SK-N-SH (cell line): ENCODE measurements at regions not wholly inside any gene's neighbourhood (a gene's known extent, or its start where the extent isn't known, plus 50 kb on each side); places are given as distances from the start of the nearest gene placed in this dataset.

Experiments used
- CTCF ChIA-PET: fragments of 300-600, 350-600 bp; formaldehyde crosslinking; extraction: SDS; loops from one replicate; lab custom pipeline; 2021; lab: Yijun Ruan, JAX
- POLR2A ChIA-PET: fragments of 350-600 bp; sonication (Branson Sonifier 250); formaldehyde crosslinking; extraction: SDS; loops from one replicate; lab custom pipeline; 2020; ENCODE audit warnings: antibody characterized with exemption, inconsistent platforms; lab: Yijun Ruan, JAX
- DNase-seq: peaks from one replicate; pipeline ENCODE4 v3.0.0; 2012
- H2AFZ ChIP-seq: fragments of 200-600 bp; sonication (generic); 2 replicates; pipeline ENCODE4 v1.8.1; 2016; ENCODE audit warnings: antibody characterized with exemption, mild to moderate bottlenecking, low read depth
- H3F3A ChIP-seq: fragments of 200-600 bp; sonication (generic); replicated peaks from 2 replicates; pipeline ENCODE3; 2016; ENCODE audit warnings: antibody characterized with exemption, mild to moderate bottlenecking; ENCODE audit not compliant: insufficient read depth
- H3K27ac ChIP-seq, 2 experiments: fragments of 200-500 bp in 1 of 2; fragments of 200-600 bp in 1 of 2; sonication (Bioruptor generic) in 1 of 2; sonication (generic), shearing (Covaris generic) in 1 of 2; 2 replicates each; pipeline versions ENCODE4 v1.5.1 to v1.6.1; 2014 to 2016; ENCODE audit warnings: low read depth in 2 of 2, inconsistent platforms in 1 of 2, low read length in 1 of 2, mild to moderate bottlenecking in 1 of 2, mixed read lengths in 1 of 2
- H3K27me3 ChIP-seq: fragments of 200-600 bp; sonication (generic), shearing (Covaris generic); 2 replicates; pipeline ENCODE4 v1.6.1; 2016; ENCODE audit warnings: mixed run types; ENCODE audit not compliant: insufficient read depth
- H3K36me3 ChIP-seq, 2 experiments: fragments of 200-500 bp in 1 of 2; fragments of 200-600 bp in 1 of 2; sonication (Bioruptor generic) in 1 of 2; sonication (generic) in 1 of 2; replicated peaks in 1 of 2; 2 replicates each; pipeline versions ENCODE3 to v1.5.1; 2014 to 2016; ENCODE audit warnings: low read length in 1 of 2, mild to moderate bottlenecking in 1 of 2; ENCODE audit not compliant: insufficient read depth in 2 of 2, control insufficient read depth in 1 of 2
- H3K4me1 ChIP-seq, 2 experiments: fragments of 200-500 bp in 1 of 2; fragments of 200-600 bp in 1 of 2; sonication (Bioruptor generic) in 1 of 2; sonication (generic), shearing (Covaris generic) in 1 of 2; 2 replicates each; pipeline versions ENCODE4 v1.5.1 to v1.6.1; 2014 to 2016; ENCODE audit warnings: low read depth in 1 of 2, low read length in 1 of 2, mixed run types in 1 of 2; ENCODE audit not compliant: insufficient read depth in 2 of 2, control insufficient read depth in 1 of 2
- H3K4me2 ChIP-seq: fragments of 200-600 bp; sonication (generic), shearing (Covaris generic); 2 replicates; pipeline ENCODE4 v1.6.1; 2017; ENCODE audit warnings: mixed run types
- H3K4me3 ChIP-seq, 2 experiments: fragments of 200-500 bp in 1 of 2; fragments of 200-600 bp in 1 of 2; sonication (Bioruptor generic) in 1 of 2; sonication (generic), shearing (Covaris generic) in 1 of 2; 2 replicates each; pipeline versions ENCODE4 v1.5.1 to v1.8.1; 2014 to 2016; ENCODE audit warnings: low read depth in 2 of 2, inconsistent platforms in 1 of 2, low read length in 1 of 2, mild to moderate bottlenecking in 1 of 2, mixed read lengths in 1 of 2, moderate library complexity in 1 of 2
- H3K79me2 ChIP-seq: fragments of 200-600 bp; sonication (generic); 2 replicates; pipeline ENCODE4 v1.8.1; 2017; ENCODE audit warnings: mild to moderate bottlenecking; ENCODE audit not compliant: insufficient read depth
- H3K9ac ChIP-seq: fragments of 200-600 bp; sonication (generic); 2 replicates; pipeline ENCODE4 v1.6.1; 2017; ENCODE audit warnings: mixed run types
- H3K9me2 ChIP-seq: fragments of 200-600 bp; sonication (generic); 2 replicates; pipeline ENCODE4 v1.6.1; 2017; ENCODE audit warnings: mixed run types
- H3K9me3 ChIP-seq: fragments of 200-600 bp; sonication (generic); 2 replicates; pipeline ENCODE4 v1.6.1; 2017; ENCODE audit warnings: mixed run types, mild to moderate bottlenecking, moderate library complexity
- H4K20me1 ChIP-seq: fragments of 200-600 bp; sonication (generic); 2 replicates; pipeline ENCODE4 v1.6.1; 2017; ENCODE audit warnings: mild to moderate bottlenecking, mixed run types; ENCODE audit not compliant: insufficient read depth
- CHD2 ChIP-seq: fragments of 150-350 bp; IDR thresholded peaks from 2 replicates; pipeline ENCODE4 v1.6.1; 2018; ENCODE audit warnings: low read length; ENCODE audit not compliant: partially characterized antibody
- CTCF ChIP-seq: fragments of 200-600 bp; sonication (generic); IDR thresholded peaks from 2 replicates; pipeline ENCODE4 v1.6.1; 2017; ENCODE audit warnings: antibody characterized with exemption, mild to moderate bottlenecking, moderate library complexity
- EZH2phosphoT487 ChIP-seq: fragments of 200-600 bp; sonication (generic); IDR thresholded peaks from 2 replicates; pipeline ENCODE4 v1.6.1; 2017; ENCODE audit warnings: low read depth, mixed run types, mild to moderate bottlenecking, antibody characterized with exemption, moderate library complexity, borderline replicate concordance
- FOSL2 ChIP-seq: IDR thresholded peaks from 2 replicates; pipeline ENCODE4 v1.4.0; 2012; ENCODE audit warnings: low read depth, mild to moderate bottlenecking, moderate library complexity, borderline replicate concordance
- FOXJ3 ChIP-seq: sonication (generic); formaldehyde crosslinking; IDR thresholded peaks from 2 replicates; pipeline ENCODE4 v1.5.1; 2020; ENCODE audit warnings: mild to moderate bottlenecking, missing genetic modification reagents
- MEF2A ChIP-seq: IDR thresholded peaks from 2 replicates; pipeline ENCODE4 v1.4.0; 2012; ENCODE audit warnings: low read depth, borderline replicate concordance
- RAD21 ChIP-seq: IDR thresholded peaks from 2 replicates; pipeline ENCODE4 v1.6.1; 2012; ENCODE audit warnings: mild to moderate bottlenecking, low read length
- RCOR1 ChIP-seq: fragments of 150-350 bp; IDR thresholded peaks from 2 replicates; pipeline ENCODE4 v1.6.1; 2017; ENCODE audit warnings: antibody characterized with exemption, low read length
- RFX5 ChIP-seq: IDR thresholded peaks from 2 replicates; pipeline ENCODE4 v1.6.1; 2012; ENCODE audit warnings: mild to moderate bottlenecking, improper control_type of control experiment, low read length
- SIN3A ChIP-seq: IDR thresholded peaks from 2 replicates; pipeline ENCODE4 v1.6.1; 2012; ENCODE audit warnings: low read depth, mild to moderate bottlenecking, low read length, moderate library complexity, borderline replicate concordance
- TAF1 ChIP-seq: IDR thresholded peaks from 2 replicates; pipeline ENCODE4 v1.6.1; 2012; ENCODE audit warnings: low read depth, mild to moderate bottlenecking, low read length, moderate library complexity, borderline replicate concordance
- USF1 ChIP-seq: IDR thresholded peaks from 2 replicates; pipeline ENCODE4 v1.4.0; 2012; ENCODE audit warnings: low read depth, borderline replicate concordance
- YY1 ChIP-seq: IDR thresholded peaks from 2 replicates; pipeline ENCODE4 v1.4.0; 2012; ENCODE audit warnings: low read depth, mild to moderate bottlenecking
- WGBS: methylation state at CpG from one replicate; pipeline ENCODE4 v1.1.6; 2017; ENCODE audit warnings: low lambda C conversion rate; 5-methylcytosine and 5-hydroxymethylcytosine counted together
- TF ChIP-seq, protein P1 (sequence below): IDR thresholded peaks from 2 replicates; pipeline ENCODE4 v1.4.0; 2012; ENCODE audit warnings: low read depth
- TF ChIP-seq, protein P2 (sequence below): IDR thresholded peaks from 2 replicates; pipeline ENCODE4 v1.4.0; 2012; ENCODE audit warnings: low read depth, borderline replicate concordance
- TF ChIP-seq, protein P3 (sequence below): IDR thresholded peaks from 2 replicates; pipeline ENCODE4; 2012

DNA sequence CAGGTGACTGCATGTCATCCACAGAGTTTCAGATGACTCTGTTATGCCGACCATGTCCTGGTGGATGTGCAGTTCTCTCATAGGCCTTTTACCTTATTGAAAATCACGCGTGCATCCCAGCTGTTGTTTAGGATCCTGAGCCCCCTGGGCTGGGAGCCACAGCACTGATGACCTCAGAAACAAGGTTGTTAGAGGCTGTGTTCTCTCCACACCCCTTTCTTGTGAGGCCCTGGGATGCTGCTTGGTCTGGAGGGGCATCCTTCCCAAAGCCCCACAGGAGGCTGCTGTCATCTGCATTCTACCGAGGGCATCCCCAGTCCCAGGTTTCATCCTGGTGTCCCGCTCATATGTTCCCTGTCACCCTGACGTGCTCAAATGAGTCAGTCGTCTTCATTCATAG lies 76.5 kb upstream of the IRX4 start (continued):
- TF ChIP-seq USF1, result no peak
- no peak for TF ChIP-seq TAF1
- TF ChIP-seq, protein P1, sequence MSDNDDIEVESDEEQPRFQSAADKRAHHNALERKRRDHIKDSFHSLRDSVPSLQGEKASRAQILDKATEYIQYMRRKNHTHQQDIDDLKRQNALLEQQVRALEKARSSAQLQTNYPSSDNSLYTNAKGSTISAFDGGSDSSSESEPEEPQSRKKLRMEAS, result no peak
- TF ChIP-seq, all 33 proteins: peak for 0

DNA sequence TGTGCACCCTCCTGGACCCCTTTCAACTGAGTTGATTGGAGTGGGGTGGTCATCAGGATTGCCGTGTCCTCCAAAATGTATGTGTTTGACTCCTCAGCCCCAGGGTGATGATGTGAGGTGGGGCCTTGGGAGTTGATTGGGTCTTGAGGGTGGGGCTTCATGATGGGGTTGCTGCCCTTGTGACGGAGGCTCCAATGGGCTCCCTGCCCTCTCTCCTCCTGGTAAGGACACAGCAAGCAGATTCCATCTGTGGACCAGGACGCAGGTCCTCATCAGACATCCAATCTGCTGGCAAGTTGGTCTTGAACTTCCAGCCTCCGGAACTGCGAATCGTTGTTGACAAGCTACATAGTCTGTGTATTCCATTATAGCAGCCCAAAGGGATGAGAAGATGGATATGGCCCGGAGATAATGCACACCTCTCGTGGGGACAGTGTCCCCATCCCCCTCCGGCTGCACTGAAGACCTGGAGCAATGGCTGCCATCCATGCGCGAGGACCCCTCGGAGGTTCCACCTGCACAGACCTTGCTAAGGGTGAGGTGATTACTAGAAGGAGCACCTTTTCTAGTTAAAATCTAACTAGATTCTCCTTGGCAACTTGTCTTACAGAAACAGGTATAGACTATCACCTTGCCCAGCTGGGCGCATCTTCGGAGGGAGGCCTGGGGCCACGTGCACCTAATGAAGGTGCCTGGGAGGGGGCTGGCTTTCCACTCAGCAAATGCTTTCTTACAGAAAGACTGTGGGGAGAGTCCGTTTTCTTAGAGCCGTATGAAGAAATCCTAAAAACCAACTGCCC lies 75.7 kb upstream of the IRX4 start:
- 24% methylated on average over 14 of the region's 17 CpGs for WGBS
- POLR2A ChIA-PET, result no interaction called here
- no peak overlapping the region for H2AFZ ChIP-seq
- DNase-seq, result no peak
- no peaks in the 10 kb centered on the region for H4K20me1 ChIP-seq
- no peak overlapping the region for H3K4me2 ChIP-seq
- H3K27me3 ChIP-seq, result peaks cover 29% of the 10 kb centered on the region; the same call in 1 of the 2 replicates
- no peaks in the 10 kb centered on the region for H3K36me3 ChIP-seq
- H3K9me2 ChIP-seq, result no peaks in the 10 kb centered on the region
- no peaks in the 10 kb centered on the region for H3K9me3 ChIP-seq
- no peak overlapping the region for H3K4me3 ChIP-seq
- no peaks in the 10 kb centered on the region for H3K4me1 ChIP-seq
- CTCF ChIA-PET, result interaction anchor here (0.6 kb wide), 1 partner anchor 21 kb away, joined by 3 read pairs; no protein-coding TSS in a partner anchor
- H3K27ac ChIP-seq, result no peak overlapping the region
- TF ChIP-seq, protein P2, sequence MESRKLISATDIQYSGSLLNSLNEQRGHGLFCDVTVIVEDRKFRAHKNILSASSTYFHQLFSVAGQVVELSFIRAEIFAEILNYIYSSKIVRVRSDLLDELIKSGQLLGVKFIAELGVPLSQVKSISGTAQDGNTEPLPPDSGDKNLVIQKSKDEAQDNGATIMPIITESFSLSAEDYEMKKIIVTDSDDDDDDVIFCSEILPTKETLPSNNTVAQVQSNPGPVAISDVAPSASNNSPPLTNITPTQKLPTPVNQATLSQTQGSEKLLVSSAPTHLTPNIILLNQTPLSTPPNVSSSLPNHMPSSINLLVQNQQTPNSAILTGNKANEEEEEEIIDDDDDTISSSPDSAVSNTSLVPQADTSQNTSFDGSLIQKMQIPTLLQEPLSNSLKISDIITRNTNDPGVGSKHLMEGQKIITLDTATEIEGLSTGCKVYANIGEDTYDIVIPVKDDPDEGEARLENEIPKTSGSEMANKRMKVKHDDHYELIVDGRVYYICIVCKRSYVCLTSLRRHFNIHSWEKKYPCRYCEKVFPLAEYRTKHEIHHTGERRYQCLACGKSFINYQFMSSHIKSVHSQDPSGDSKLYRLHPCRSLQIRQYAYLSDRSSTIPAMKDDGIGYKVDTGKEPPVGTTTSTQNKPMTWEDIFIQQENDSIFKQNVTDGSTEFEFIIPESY, result no peak
- TF ChIP-seq, protein P1, result no peak
- no peak overlapping the region for H3K9ac ChIP-seq
- no peaks in the 10 kb centered on the region for H3K79me2 ChIP-seq
- H3F3A ChIP-seq, result no peaks in the 10 kb centered on the region

- ChIA-PET CTCF (no interaction called here), POLR2A (no interaction called here)
- H3K4me1 ChIP-seq, result no peaks in the 10 kb centered on the region
- no peak overlapping the region for H3K4me2 ChIP-seq
- H3K36me3 ChIP-seq, result no peaks in the 10 kb centered on the region
- no peaks in the 10 kb centered on the region for H3K9me2 ChIP-seq
- no peak overlapping the region for H3K27ac ChIP-seq
- H3F3A ChIP-seq, result no peaks in the 10 kb centered on the region
- no peaks in the 10 kb centered on the region for H3K9me3 ChIP-seq
- no peak for TF ChIP-seq RCOR1
- TF ChIP-seq, protein P3, sequence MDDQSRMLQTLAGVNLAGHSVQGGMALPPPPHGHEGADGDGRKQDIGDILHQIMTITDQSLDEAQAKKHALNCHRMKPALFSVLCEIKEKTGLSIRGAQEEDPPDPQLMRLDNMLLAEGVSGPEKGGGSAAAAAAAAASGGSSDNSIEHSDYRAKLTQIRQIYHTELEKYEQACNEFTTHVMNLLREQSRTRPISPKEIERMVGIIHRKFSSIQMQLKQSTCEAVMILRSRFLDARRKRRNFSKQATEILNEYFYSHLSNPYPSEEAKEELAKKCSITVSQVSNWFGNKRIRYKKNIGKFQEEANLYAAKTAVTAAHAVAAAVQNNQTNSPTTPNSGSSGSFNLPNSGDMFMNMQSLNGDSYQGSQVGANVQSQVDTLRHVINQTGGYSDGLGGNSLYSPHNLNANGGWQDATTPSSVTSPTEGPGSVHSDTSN, result no peak
- TF ChIP-seq RFX5, result no peak
- no peak for TF ChIP-seq RAD21
- no peak for TF ChIP-seq FOXJ3 (CRISPR knock-in tag)
- TF ChIP-seq YY1, result no peak
- no peak for TF ChIP-seq CHD2
- TF ChIP-seq MEF2A, result no peak
- TF ChIP-seq SIN3A, result no peak
- TF ChIP-seq FOSL2, result no peak
- TF ChIP-seq EZH2phosphoT487, result no peak
- no peak for TF ChIP-seq CTCF
- no peak for DNase-seq
- H2AFZ ChIP-seq, result no peak overlapping the region
- peaks cover 25% of the 10 kb centered on the region; the same call in 1 of the 2 replicates for H3K27me3 ChIP-seq
- no peak overlapping the region for H3K4me3 ChIP-seq
- H4K20me1 ChIP-seq, result no peaks in the 10 kb centered on the region
- 8% methylated on average over 6 of the region's 6 CpGs for WGBS
- no peak overlapping the region for H3K9ac ChIP-seq
- no peaks in the 10 kb centered on the region for H3K79me2 ChIP-seq
These were observed 72.9 kb upstream of the IRX4 start for GRCh38 chr5:1955586-1955985.
